HG02981 (cell line): ENCODE measurements at regions not wholly inside any gene's neighbourhood (a gene's known extent, or its start where the extent isn't known, plus 50 kb on each side); places are given as distances from the start of the nearest gene placed in this dataset.
"Not testable (repeated sequence)": the region's sequence is repeated elsewhere in the genome, so short reads cannot be mapped to it uniquely, and the experiment has no call there.

Experiments used
- ATAC-seq: cut with Tn5 transposase; IDR thresholded peaks from one replicate; pipeline ENCODE4 v1.9.1; 2021; ENCODE audit warnings: mild to moderate bottlenecking, moderate library complexity; ENCODE audit not compliant: unreplicated experiment

DNA sequence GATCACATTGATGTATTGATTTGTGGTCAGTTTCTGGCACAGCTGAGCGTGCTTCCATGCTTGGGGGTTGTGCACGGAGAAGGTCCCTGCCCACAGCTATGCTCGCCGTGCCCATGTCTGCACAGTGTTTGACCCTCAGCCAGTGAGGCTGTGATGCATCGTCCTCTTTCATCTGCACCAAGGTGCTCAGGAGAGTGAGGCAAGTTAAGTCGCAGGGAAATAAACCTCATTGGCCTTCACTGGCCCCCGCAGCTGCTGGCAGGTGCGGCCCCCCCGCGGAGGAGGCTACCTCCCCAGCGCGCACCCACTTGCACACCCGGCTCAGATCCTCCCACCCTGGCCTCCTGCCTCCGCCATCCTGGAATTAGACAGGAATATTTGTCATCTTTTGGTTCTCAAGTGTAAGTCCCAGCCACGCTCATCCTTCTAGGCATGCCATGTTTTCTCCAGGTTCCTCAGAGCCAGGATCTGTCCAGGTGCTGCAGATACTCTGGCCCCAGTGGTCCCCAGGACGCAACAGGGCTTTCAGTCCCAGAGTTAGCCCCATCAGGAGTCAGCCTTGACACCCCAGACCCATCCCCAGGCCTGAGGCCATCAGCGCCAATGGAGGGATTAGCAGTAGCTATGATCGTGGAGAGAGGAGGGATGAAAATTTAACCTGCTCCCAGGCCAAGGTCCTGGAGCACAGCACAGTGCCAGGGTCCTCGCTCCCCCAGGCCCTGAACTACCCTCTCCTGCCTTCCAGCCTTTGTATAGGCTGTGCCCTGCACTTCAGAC, 93.7 kb downstream of the OAT start:
- ATAC-seq = no peak

GRCh38 chr10:124324451-124324850, 94.3 kb downstream of the OAT start:
- ATAC-seq = no peak

DNA sequence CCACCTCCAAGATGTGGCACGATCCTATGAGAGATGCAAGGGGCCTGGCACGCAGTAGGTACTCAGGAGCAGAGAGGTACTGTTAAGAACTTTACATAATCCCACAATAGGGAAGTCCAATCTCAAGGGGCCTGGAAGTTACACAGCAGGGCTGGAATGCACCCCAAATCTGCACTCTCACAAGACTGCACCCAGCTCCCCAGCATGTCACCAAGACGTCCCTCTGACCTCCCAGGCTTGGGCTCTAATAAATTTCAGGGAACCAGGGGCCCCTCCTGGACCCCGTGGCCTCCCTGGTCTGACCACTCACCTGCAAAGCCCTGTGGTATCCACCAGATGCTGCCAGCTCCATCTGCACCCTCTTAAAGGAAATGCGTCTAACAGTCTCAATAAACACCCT, 94.9 kb downstream of the OAT start:
- no peak for ATAC-seq

DNA sequence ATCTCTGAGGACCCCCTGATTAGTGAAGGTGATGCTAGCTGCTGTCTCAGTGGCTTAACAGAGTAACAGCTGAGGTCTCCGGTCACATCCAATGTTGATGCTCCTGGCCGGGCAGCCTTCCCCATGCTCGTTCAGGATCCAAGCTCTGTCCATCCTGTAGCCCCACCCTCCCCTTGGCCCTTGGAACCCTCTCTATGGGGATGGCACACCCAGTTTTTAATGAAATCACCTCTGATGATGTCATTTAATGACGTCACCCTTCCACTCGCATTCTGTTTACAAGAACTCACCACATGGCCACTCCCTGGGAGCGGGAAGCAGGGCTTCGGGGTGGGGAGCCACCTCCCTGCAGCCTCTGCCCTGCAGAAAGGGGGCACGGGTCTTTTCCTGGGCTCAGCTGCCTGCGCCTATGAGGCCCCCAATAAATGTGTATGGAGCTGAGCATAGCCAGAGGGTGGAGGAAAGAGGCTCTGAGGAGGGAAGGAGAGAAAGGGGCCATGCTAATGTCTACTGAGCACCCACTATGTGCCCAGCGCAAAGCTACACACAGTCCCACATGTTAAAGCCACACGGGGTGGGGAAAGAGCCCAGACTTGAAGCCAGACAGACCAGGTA, 95.5 kb downstream of the OAT start:
- ATAC-seq = no peak

GRCh38 chr10:124322191-124322980, 96.3 kb downstream of the OAT start:
- ATAC-seq = no peak

DNA sequence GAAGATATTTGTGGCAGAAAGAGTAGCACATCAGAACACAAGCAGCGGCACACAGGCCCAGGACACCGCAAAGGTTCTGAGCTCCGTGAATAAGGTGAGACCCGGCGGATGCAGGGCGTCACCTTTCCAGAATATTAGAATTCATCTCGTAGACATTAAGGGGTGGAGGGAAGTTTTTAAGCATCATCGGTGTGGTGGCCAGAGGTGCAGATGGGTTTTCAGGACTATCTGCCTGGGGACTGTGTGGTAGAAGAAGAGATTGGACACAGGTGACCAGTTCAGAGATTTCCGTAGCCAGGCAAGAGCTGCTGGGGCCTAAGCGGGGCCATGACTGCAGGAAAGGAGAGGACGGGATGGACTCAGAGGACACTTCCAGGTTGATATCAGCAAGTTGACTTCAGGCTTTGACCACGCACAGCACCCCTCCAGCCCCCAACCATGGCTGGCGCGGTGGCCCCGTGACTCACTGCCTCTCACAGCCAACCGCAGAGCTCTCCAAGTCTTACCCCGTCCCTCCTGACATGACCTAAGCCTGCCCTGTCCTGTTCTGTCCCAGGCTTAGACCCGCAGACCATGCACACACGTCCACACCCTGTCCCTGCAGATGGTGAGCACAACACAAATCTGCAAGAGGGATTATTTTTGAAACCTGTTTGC, 97.2 kb downstream of the OAT start:
- no peak for ATAC-seq

DNA sequence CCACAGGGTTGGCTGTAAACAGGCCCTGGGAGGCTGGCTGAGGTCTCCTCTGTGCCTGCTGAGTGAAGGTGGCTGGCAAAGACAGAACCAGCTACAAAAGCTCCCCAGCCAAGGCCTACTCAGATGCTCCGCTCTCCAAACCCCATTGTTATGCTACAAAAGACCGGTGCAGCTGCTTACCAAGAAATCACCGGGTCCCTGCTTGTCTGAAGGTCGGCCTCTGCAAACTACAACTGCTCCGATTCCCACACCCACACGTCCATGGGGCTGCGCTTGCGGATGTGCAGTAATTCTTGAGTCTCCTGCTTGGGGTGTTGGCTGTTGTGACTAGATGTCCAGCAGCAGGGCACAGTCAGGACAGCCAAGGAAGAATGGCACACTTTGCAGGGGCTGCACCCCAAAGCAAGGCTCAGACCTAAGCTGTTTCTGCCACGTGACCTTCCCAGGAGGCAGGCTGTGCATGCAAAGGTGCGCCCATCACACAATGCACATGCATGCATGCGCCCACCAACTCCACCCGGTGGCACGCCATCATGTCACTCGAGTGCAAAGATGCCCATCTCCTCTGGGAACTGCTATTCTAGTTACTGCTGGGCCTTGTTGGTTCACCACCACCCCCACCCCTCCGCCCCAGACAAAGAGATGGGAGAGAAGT, 97.8 kb downstream of the OAT start:
- no peak for ATAC-seq

DNA sequence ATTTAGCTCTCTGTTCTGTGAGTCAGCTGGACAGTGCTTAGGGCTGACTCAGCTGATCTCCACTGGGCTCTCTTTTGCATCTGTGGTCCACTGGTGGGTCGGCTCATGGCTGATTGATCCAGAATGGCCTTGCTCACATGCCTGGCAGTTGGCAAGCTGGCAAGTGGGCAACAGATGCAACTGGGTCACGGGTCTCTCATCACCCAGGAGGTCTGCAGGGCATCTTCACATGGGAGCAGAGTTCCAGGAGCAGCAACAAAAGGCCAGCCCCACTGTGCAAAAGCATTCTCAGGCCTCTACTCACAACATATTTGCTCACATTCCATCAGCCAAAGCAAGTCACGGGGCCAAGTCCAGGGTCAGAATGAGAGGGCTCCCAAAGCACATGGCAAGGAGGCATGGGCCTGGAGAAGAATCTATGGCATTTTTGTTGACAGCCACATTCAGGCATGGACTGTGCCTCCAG, 98.8 kb downstream of the OAT start:
- no peak for ATAC-seq

DNA sequence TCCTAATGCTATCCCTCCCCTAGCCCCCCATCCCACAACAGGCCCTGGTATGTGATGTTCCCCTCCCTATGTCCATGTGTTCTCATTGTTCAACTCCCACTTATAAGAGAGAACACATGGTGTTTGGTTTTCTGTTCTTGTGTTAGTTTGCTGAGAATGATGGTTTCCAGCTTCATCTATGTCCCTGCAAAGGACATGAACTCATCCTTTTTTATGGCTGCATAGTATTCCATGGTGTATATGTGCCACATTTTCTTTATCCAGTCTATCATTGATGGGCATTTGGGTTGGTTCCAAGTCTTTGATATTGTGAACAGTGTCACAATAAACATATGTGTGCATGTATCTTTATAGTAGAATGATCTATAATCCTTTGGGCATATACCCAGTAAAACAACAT, 99.2 kb downstream of the OAT start:
- ATAC-seq = not testable (repeated sequence)

- ATAC-seq = no peak
Observed at GRCh38 chr10:124318811-124319210, 99.9 kb downstream of the OAT start.

- no peak for ATAC-seq
Observed at GRCh38 chr10:124318076-124318475, 100.6 kb downstream of the OAT start.

- no peak for ATAC-seq
Observed at GRCh38 chr10:124316326-124316725, 102.4 kb downstream of the OAT start.

GRCh38 chr10:124315591-124316270, 103.0 kb downstream of the OAT start:
- no peak for ATAC-seq

DNA sequence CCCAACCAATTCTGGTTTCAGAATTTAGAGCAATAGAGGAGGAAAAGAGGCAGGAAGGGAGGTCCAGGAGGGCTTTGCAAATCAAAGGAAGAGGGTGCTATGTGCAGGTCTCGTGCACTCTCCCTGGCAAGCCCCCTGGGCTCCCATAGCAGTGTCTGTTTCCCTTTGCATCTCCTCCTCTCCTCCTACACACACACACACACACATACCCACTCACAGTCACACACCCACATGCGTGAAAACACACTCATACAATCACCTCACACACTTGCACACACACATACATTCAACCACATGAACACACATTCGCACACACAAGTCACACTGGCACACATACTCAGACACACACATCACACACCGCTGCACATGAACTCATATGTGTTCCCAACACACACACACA, 105.3 kb downstream of the OAT start:
- ATAC-seq = no peak

DNA sequence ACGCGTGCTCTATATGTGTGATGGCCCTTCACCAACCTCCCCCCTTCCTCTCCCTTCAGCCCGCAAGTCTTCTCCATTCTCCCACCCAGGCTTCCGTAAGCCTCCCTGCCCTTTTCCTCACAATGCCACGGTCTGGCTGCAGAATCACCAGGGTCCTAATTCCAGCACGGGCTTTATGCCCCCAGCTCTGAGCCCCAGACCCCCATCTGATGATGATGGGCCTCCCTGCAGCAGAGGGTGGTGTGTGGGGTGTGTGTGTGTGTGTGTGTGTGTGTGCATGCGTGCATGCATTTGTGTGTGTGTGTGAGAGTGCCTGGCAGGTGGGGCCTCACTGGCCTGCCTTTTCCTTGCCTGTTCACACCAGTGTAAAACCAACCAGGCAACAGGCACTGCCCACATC, 109.9 kb downstream of the OAT start:
- ATAC-seq = no peak

DNA sequence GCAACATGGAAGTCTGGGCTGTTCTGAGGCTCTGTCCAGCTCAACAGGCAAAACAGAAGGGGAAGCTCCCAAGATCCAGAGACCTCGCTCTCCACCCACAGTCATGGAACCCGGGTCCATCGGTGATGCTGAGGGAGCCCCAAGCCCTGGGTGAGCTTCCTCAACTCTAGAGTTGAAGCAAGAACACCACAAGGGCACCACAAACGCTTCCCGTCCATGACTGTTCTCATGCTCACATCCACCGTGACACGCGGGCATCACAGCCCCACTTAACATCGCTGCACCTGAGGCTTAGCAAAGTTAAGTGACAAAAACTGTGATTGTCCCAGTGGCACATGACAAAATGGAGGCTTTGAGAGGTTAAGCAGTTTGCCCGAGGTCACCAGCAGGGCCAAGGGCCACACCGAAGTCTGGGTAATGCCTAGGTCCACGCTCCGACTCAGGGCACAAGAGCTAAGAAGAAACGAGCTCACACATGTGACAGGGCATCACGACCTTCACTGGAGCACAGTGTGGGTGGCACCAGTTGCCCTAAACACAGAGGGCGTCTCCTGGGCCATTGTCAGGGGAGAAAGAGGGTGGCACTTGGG, 110.6 kb downstream of the OAT start:
- no peak for ATAC-seq

DNA sequence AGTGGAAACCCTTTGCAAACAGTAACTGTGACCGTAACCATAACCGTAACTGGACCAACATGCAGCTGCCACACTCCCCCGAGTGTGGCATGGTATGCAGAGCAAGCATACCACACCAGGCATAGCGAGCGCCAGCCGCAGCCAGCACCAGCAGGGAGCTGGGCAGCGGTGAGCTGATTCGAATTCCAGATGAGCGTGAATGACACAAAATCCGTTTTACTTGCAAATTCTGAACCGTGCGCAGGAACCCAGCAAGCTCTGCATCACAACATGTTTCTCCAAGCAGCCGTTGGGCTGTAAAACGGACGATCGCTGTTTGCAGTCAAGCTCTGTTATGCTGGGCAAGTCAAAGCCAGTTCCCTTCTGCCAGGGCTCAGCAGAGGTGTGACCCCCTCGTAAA, 111.1 kb downstream of the OAT start:
- ATAC-seq = no peak

- no peak for ATAC-seq
Observed at GRCh38 chr10:124306922-124307371, 111.8 kb downstream of the OAT start.

- ATAC-seq = no peak
Observed at GRCh38 chr10:124306520-124306919, 112.2 kb downstream of the OAT start.

DNA sequence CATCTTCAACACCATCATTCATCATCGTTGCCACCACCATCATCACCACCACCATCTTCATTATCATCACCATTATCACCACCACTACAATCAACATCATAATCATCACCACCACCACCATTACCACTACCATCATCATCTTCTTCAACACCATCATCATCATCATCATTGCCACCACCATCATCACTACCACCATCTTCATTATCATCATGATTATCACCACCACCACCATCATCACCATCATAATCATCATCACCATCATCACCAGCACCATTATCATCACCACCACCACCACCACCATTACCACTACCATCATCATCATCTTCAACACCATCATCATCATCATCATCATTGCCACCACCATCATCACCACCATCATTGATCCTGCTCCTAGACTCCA, 112.7 kb downstream of the OAT start:
- no peak for ATAC-seq
